HEK293T (cell line): ENCODE measurements at regions not wholly inside any gene's neighbourhood (a gene's known extent, or its start where the extent isn't known, plus 50 kb on each side); places are given as distances from the start of the nearest gene placed in this dataset.

ENCODE experiments used
- BHLHE40 ChIP-seq: fragments of 450-650 bp; IDR thresholded peaks from 2 replicates; pipeline ENCODE4 v1.6.1; 2016; ENCODE audit warnings: mild to moderate bottlenecking, moderate library complexity, borderline replicate concordance
- ELF4 ChIP-seq: fragments of 450-650 bp; IDR thresholded peaks from 2 replicates; pipeline ENCODE4 v1.6.1; 2017; ENCODE audit warnings: antibody characterized with exemption
- FOXA1 ChIP-seq: fragments of 450-650 bp; IDR thresholded peaks from 2 replicates; pipeline ENCODE4 v1.6.1; 2016; ENCODE audit warnings: mild to moderate bottlenecking
- FOXK2 ChIP-seq: fragments of 450-650 bp; IDR thresholded peaks from 2 replicates; pipeline ENCODE4 v1.6.1; 2016; ENCODE audit warnings: mild to moderate bottlenecking
- FOXM1 ChIP-seq: fragments of 450-650 bp; IDR thresholded peaks from 2 replicates; pipeline ENCODE4 v1.6.1; 2017; ENCODE audit warnings: mild to moderate bottlenecking, borderline replicate concordance
- PKNOX1 ChIP-seq: fragments of 450-650 bp; IDR thresholded peaks from 2 replicates; pipeline ENCODE4 v1.6.1; 2016
- SP1 ChIP-seq: fragments of 450-650 bp; IDR thresholded peaks from 2 replicates; pipeline ENCODE4 v1.6.1; 2017
- SUZ12 ChIP-seq: fragments of 450-650 bp; IDR thresholded peaks from 2 replicates; pipeline ENCODE4 v1.6.1; 2016; ENCODE audit warnings: mild to moderate bottlenecking

GRCh38 chr10:4688168-4688567 lies 137.8 kb upstream of the AKR1E2 start:
- TF ChIP-seq FOXA1 (no peak), BHLHE40 (no peak), PKNOX1 (no peak), SUZ12 (no peak), ELF4 (no peak), SP1 (no peak), FOXK2 (no peak), FOXM1 (no peak)
